DND-41 (cell line): ENCODE measurements at regions not wholly inside any gene's neighbourhood (a gene's known extent, or its start where the extent isn't known, plus 50 kb on each side); places are given as distances from the start of the nearest gene placed in this dataset.
"Not testable (repeated sequence)": the region's sequence is repeated elsewhere in the genome, so short reads cannot be mapped to it uniquely, and the experiment has no call there.

Source experiments
- ATAC-seq: fragments of 200-7000 bp; cut with Tn5 transposase; 3 replicates; pipeline ENCODE4 v1.9.1; 2021; ENCODE audit warnings: low read depth; ENCODE audit not compliant: insufficient read depth
- DNase-seq: peaks from one replicate; pipeline ENCODE4 v3.0.0-alpha.2; 2020
- H2AFZ ChIP-seq: 2 replicates; pipeline ENCODE4 v1.6.0; 2012; ENCODE audit warnings: low read depth, low read length
- H3K27ac ChIP-seq: 2 replicates; pipeline ENCODE4 v1.5.1; 2012; ENCODE audit warnings: low read length, inconsistent platforms
- H3K27me3 ChIP-seq: fragments of 200-600 bp; sonication (generic); 2 replicates; pipeline ENCODE4 v1.6.0; 2012; ENCODE audit warnings: low read length, mild to moderate bottlenecking, inconsistent platforms; ENCODE audit not compliant: insufficient read depth, poor library complexity
- H3K36me3 ChIP-seq: 2 replicates; pipeline ENCODE4 v1.5.1; 2012; ENCODE audit warnings: low read length, inconsistent platforms; ENCODE audit not compliant: insufficient read depth
- H3K4me1 ChIP-seq: 2 replicates; pipeline ENCODE4 v1.5.1; 2012; ENCODE audit warnings: mild to moderate bottlenecking, low read length; ENCODE audit not compliant: insufficient read depth
- H3K4me2 ChIP-seq: 2 replicates; pipeline ENCODE4 v1.6.0; 2012; ENCODE audit warnings: mild to moderate bottlenecking, moderate library complexity, low read length, inconsistent platforms; ENCODE audit not compliant: insufficient read depth
- H3K4me3 ChIP-seq, 2 experiments: fragments of 200-600 bp in 1 of 2; shearing (Covaris generic) in 1 of 2; 2 replicates each; pipeline ENCODE4 v1.5.1; 2012 to 2016; ENCODE audit warnings: inconsistent platforms in 2 of 2, low read length in 2 of 2, mild to moderate bottlenecking in 2 of 2, low read depth in 1 of 2, moderate library complexity in 1 of 2
- H3K79me2 ChIP-seq: 2 replicates; pipeline ENCODE4 v1.6.0; 2012; ENCODE audit warnings: low read length, inconsistent platforms; ENCODE audit not compliant: insufficient read depth
- H3K9ac ChIP-seq: 2 replicates; pipeline ENCODE4 v1.6.0; 2012; ENCODE audit warnings: low read depth, mild to moderate bottlenecking, inconsistent platforms, low read length, moderate library complexity
- H3K9me3 ChIP-seq: 2 replicates; pipeline ENCODE4 v1.5.1; 2012; ENCODE audit warnings: low read length, moderate library complexity, mild to moderate bottlenecking, inconsistent platforms; ENCODE audit not compliant: insufficient read depth, severe bottlenecking
- H4K20me1 ChIP-seq: 2 replicates; pipeline ENCODE4 v1.6.0; 2012; ENCODE audit warnings: low read length; ENCODE audit not compliant: insufficient read depth
- EZH2 ChIP-seq: IDR thresholded peaks from 3 replicates; pipeline ENCODE4 v1.6.1; 2012; ENCODE audit warnings: borderline replicate concordance, low read depth, mild to moderate bottlenecking, moderate library complexity, low read length, inconsistent platforms; ENCODE audit not compliant: severe bottlenecking
- TF ChIP-seq, protein P1 (sequence below): IDR thresholded peaks from 2 replicates; pipeline ENCODE4 v1.5.1; 2012; ENCODE audit warnings: borderline replicate concordance, low read length, moderate library complexity, mild to moderate bottlenecking; ENCODE audit not compliant: poor library complexity, severe bottlenecking; ENCODE audit errors: extremely low read depth

DNA sequence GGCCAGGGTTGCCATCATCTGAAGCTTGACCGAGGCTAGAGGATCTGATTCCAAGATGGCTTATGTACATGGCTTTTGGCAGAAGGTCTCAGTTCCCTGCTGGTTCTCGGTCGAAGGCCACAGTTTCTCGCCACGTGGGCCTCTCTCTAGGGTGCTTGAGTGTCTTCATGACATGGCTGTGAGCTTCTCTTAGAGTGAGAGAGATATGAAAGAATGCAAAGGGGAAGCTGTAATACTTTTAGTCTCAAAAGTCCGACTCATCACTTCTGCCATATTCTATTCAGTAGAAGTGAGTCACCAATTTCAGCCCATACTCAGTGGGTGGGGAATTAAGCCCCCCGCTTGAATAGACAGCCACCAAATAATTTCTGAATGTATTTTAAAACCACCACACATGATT is 94.2 kb downstream of the UTRN start:
- Histone ChIP-seq H4K20me1 (peaks cover 9% of the 10 kb centered on the region; the same call in 1 of the 2 replicates), H3K4me3 (no peak overlapping the region), H3K36me3 (peaks cover 4% of the 10 kb centered on the region; the same call in 1 of the 2 replicates), H2AFZ (no peak overlapping the region), H3K9ac (no peak overlapping the region), H3K4me1 (no peaks in the 10 kb centered on the region), H3K4me2 (no peak overlapping the region), H3K9me3 (peaks cover 17% of the 10 kb centered on the region), H3K27ac (no peak overlapping the region), H3K27me3 (no peaks in the 10 kb centered on the region), H3K79me2 (peaks cover 86% of the 10 kb centered on the region)
- no peak for ATAC-seq
- DNase-seq: no peak
- TF ChIP-seq, protein P1, sequence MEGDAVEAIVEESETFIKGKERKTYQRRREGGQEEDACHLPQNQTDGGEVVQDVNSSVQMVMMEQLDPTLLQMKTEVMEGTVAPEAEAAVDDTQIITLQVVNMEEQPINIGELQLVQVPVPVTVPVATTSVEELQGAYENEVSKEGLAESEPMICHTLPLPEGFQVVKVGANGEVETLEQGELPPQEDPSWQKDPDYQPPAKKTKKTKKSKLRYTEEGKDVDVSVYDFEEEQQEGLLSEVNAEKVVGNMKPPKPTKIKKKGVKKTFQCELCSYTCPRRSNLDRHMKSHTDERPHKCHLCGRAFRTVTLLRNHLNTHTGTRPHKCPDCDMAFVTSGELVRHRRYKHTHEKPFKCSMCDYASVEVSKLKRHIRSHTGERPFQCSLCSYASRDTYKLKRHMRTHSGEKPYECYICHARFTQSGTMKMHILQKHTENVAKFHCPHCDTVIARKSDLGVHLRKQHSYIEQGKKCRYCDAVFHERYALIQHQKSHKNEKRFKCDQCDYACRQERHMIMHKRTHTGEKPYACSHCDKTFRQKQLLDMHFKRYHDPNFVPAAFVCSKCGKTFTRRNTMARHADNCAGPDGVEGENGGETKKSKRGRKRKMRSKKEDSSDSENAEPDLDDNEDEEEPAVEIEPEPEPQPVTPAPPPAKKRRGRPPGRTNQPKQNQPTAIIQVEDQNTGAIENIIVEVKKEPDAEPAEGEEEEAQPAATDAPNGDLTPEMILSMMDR: no peak
- TF ChIP-seq EZH2: no peak

DNA sequence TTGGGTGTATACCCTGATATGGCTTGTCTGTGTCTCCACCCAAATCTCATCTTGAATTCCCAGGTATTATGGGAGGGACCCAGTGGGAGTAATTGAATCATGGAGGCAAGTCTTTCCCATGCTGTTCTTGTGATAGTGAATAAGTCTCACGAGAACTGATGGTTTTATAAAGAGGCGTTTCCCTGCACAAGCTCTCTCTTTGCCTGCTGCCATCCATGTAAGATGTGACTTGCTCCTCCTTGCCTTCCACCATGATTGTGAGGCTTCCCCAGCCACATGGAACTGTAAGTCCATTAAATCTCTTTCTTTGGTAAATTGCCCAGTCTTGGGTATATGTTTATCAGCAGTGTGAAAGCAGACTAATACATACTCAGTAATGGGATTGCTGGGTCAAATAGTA is 96.4 kb downstream of the UTRN start:
- H3K9ac ChIP-seq, DNase-seq, H3K27ac ChIP-seq, H3K4me2 ChIP-seq, H3K36me3 ChIP-seq, H3K27me3 ChIP-seq, H3K4me1 ChIP-seq, ATAC-seq, H4K20me1 ChIP-seq, H2AFZ ChIP-seq, H3K4me3 ChIP-seq: not testable (repeated sequence)
- Histone ChIP-seq H3K9me3 (peaks cover 17% of the 10 kb centered on the region), H3K79me2 (peaks cover 92% of the 10 kb centered on the region)

DNA sequence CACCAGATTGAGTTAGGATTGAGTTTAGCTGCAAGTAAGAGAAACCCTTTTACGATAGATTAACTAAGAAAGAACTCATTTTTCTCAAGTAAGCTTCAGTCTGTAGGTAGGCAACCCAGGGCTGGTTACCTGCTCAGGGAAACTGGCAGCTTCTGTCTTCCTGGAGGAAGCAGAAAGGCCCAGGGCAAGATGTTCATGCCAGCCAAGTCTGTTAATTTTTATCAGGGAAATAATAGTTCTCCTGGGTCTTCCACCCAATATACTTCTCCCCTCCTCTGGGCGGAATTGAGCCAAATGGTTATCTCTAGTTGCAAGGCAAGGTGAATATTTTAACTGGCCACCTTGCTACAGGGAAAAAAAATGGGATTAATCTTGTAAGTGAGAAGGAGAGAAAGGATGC is 98.2 kb downstream of the UTRN start:
- no peak for TF ChIP-seq EZH2
- TF ChIP-seq, protein P1: no peak
- Histone ChIP-seq H3K27me3 (no peaks in the 10 kb centered on the region), H3K4me3 (no peak overlapping the region), H3K4me2 (no peak overlapping the region), H3K79me2 (peaks cover 91% of the 10 kb centered on the region), H3K9ac (no peak overlapping the region), H3K36me3 (peaks cover 4% of the 10 kb centered on the region; the same call in 1 of the 2 replicates), H4K20me1 (peaks cover 5% of the 10 kb centered on the region; the same call in 1 of the 2 replicates), H2AFZ (no peak overlapping the region), H3K27ac (no peak overlapping the region), H3K4me1 (no peaks in the 10 kb centered on the region), H3K9me3 (peaks cover 17% of the 10 kb centered on the region)
- ATAC-seq (no peak), DNase-seq (no peak)

DNA sequence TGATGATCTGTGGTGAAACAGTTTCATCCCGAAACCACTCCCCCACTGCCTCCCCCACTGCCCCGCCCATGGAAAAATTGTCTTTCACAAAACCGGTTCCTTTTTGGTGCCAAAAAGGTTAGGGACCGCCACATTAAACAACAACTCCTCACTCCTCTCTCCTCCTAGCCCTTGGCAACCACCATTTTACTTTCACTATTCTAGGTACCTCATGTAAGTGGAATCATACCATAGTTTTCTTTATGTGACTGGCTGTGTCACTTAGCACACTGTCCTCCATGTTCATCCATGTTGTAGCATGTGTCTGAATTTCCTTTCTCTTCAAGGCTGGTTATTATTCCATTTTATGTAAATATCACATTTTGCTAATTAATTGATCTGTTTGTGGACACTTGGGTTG is 99.3 kb downstream of the UTRN start:
- H4K20me1 ChIP-seq: 0 out of 2 replicates have a peak, but pooled peaks cover 2% of the 10 kb centered on the region
- DNase-seq (no peak), ATAC-seq (peak; percentile 55; the same call in 2 of the 3 replicates)
- H3K27me3 ChIP-seq: no peaks in the 10 kb centered on the region
- no peak overlapping the region for H3K27ac ChIP-seq
- peaks cover 87% of the 10 kb centered on the region for H3K79me2 ChIP-seq
- H3K36me3 ChIP-seq: peaks cover 4% of the 10 kb centered on the region; the same call in 1 of the 2 replicates
- no peaks in the 10 kb centered on the region for H3K4me1 ChIP-seq
- no peak for TF ChIP-seq EZH2
- TF ChIP-seq, protein P1: no peak
- H3K9me3 ChIP-seq: peaks cover 11% of the 10 kb centered on the region
- no peak overlapping the region for H3K9ac ChIP-seq
- no peak overlapping the region for H3K4me3 ChIP-seq
- no peak overlapping the region for H3K4me2 ChIP-seq
- no peak overlapping the region for H2AFZ ChIP-seq

DNA sequence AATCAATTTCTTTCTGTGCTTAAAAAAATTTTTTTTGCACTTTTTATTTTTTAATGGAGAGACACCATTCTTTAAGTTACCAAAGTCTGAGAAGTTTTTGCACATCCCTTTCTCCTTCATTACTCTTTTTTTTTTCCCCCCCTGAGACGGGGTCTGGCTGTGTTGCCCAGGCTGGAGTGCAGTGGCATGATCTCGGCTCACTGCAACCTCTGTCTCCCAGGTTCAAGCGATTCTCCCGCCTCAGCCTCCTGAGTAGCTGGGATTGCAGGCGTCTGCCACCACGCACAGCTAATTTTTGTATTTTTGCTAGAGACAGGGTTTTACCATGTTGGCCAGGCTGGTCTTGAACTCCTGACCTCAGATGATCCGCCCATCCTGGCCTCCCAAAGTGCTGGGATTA is 104.3 kb downstream of the UTRN start:
- peaks cover 80% of the 10 kb centered on the region for H3K79me2 ChIP-seq
- H3K36me3 ChIP-seq, H3K27ac ChIP-seq, ATAC-seq, H3K9me3 ChIP-seq, H3K4me3 ChIP-seq, DNase-seq, H3K4me1 ChIP-seq, H3K9ac ChIP-seq, H3K27me3 ChIP-seq, H4K20me1 ChIP-seq, H2AFZ ChIP-seq, H3K4me2 ChIP-seq: not testable (repeated sequence)
